Caki2 (cell line): ENCODE measurements at regions not wholly inside any gene's neighbourhood (a gene's known extent, or its start where the extent isn't known, plus 50 kb on each side); places are given as distances from the start of the nearest gene placed in this dataset.

ENCODE experiments used
- DNase-seq: peaks from one replicate; pipeline ENCODE4 v3.0.0-alpha.2; 2015; ENCODE audit warnings: low read depth
- in situ Hi-C: cut with HindIII; loops from 2 replicates; pipeline ENCODE4 v1.10.0; 2016; ENCODE audit warnings: low sequenced_read_pairs, low pct_unique_long_range_greater_than_20kb, mixed read lengths

- in situ Hi-C loops = no loop called here
- no peak for DNase-seq
Observed at GRCh38 chr18:77608807-77609206, 359.2 kb downstream of the GALR1 start.

GRCh38 chr18:77617694-77618093 is 368.0 kb downstream of the GALR1 start:
- DNase-seq = no peak
- in situ Hi-C loops = no loop called here

- DNase-seq = no peak
- in situ Hi-C loops = no loop called here
Observed at GRCh38 chr18:77619525-77619924, 369.9 kb downstream of the GALR1 start.

- peak; percentile 81 for DNase-seq
Observed at GRCh38 chr18:77622009-77622692, 372.5 kb downstream of the GALR1 start.

GRCh38 chr18:77632758-77633157 is 383.1 kb downstream of the GALR1 start:
- no peak for DNase-seq
- in situ Hi-C loops = no loop called here

More at GRCh38 chr18:77622009-77622692, 372.5 kb downstream of the GALR1 start:
- in situ Hi-C loops = no loop called here

- in situ Hi-C loops = no loop called here
- DNase-seq = no peak
Observed at GRCh38 chr18:77634494-77634893, 384.8 kb downstream of the GALR1 start.

GRCh38 chr18:77635451-77635850 is 385.8 kb downstream of the GALR1 start:
- DNase-seq = no peak
- in situ Hi-C loops = no loop called here

- DNase-seq = no peak
- in situ Hi-C loops = no loop called here
Observed at GRCh38 chr18:77635858-77636257, 386.2 kb downstream of the GALR1 start.

GRCh38 chr18:77645170-77645872 is 395.7 kb downstream of the GALR1 start:
- in situ Hi-C loops = no loop called here
- DNase-seq = no peak

- DNase-seq = no peak
Observed at GRCh38 chr18:77647472-77647871, 397.8 kb downstream of the GALR1 start.

GRCh38 chr18:77648411-77648810 is 398.8 kb downstream of the GALR1 start:
- in situ Hi-C loops = no loop called here
- DNase-seq = no peak

More at GRCh38 chr18:77647472-77647871, 397.8 kb downstream of the GALR1 start:
- in situ Hi-C loops = no loop called here

- in situ Hi-C loops = no loop called here
Observed at GRCh38 chr18:77650799-77651385, 401.2 kb downstream of the GALR1 start.

GRCh38 chr18:77651441-77651840 is 401.8 kb downstream of the GALR1 start:
- DNase-seq = no peak
- in situ Hi-C loops = no loop called here

More at GRCh38 chr18:77650799-77651385, 401.2 kb downstream of the GALR1 start:
- DNase-seq = peak; percentile 22

- in situ Hi-C loops = no loop called here
- DNase-seq = no peak
Observed at GRCh38 chr18:77653792-77654191, 404.1 kb downstream of the GALR1 start.

- in situ Hi-C loops = no loop called here
- no peak for DNase-seq
Observed at GRCh38 chr18:77654302-77654701, 404.7 kb downstream of the GALR1 start.

GRCh38 chr18:77657651-77658298 is 408.1 kb downstream of the GALR1 start:
- in situ Hi-C loops = no loop called here
- DNase-seq = no peak

GRCh38 chr18:77658299-77658662 is 408.6 kb downstream of the GALR1 start:
- in situ Hi-C loops = no loop called here
- no peak for DNase-seq

GRCh38 chr18:77658751-77659448 is 409.3 kb downstream of the GALR1 start:
- in situ Hi-C loops = no loop called here

More at GRCh38 chr18:77658751-77659448, 409.3 kb downstream of the GALR1 start:
- no peak for DNase-seq
